GM19043 (cell line): ENCODE measurements at regions not wholly inside any gene's neighbourhood (a gene's known extent, or its start where the extent isn't known, plus 50 kb on each side); places are given as distances from the start of the nearest gene placed in this dataset.

Source experiments
- ATAC-seq: cut with Tn5 transposase; IDR thresholded peaks from one replicate; pipeline ENCODE4 v1.9.1; 2021; ENCODE audit warnings: low read depth; ENCODE audit not compliant: unreplicated experiment

DNA sequence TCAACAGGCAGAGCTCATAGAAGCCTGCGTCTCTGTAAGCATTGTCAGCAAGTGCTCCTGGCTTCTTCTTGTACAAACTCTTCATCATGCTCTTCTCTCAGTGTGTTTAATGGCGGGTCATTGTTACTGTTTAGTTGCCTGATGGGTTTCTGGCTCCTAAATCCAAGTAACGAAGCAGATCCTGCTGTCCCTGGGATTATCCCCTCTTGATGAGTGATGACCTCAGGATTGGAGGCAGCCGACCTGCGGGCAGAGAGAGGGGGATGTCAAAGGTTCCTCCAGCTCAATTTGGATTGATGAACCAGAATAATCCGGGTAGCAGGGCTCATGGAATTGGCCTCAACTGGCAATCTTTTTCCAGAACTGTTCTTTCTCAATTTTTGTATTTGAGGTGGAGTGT, 66.1 kb upstream of the BARHL2 start:
- no peak for ATAC-seq

DNA sequence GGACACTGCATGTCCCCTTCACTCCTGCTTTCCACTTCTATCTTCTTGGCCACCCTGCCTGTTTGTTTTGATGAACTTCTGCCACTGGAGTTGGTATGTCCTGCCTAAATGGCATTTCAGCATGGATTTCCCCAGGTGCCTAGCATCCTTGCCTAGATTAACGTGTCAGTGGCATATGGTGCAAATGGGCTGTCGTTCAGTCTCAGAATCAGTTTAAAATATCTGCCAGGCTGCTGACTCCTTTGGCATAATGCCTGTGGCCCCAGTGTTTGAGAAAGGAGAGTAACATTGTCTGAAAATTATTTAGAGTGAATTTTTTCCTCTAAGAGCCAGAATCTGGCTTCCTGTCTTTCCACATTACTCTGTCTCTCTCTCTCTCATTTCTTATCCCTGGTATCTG, 64.9 kb upstream of the BARHL2 start:
- ATAC-seq, result no peak

DNA sequence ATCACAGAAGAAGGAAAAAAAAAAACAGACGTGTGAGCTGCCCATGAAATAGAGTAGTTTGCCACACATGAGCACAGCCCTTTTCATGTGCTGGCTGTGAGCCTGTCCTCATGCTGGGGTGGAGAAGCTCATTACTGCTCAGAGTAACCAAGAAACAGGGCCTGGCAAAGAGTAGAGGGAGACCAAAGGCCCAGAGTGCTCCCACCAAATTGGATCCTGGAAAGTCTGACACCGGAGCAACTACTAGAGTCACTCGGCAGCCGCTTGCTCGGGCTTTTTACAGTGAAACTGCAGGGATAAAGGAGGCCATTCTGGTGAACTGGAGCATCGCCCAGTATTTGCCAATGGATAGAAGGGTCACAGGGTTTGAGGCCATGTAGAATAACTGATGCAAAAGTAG, 64.4 kb upstream of the BARHL2 start:
- no peak for ATAC-seq

DNA sequence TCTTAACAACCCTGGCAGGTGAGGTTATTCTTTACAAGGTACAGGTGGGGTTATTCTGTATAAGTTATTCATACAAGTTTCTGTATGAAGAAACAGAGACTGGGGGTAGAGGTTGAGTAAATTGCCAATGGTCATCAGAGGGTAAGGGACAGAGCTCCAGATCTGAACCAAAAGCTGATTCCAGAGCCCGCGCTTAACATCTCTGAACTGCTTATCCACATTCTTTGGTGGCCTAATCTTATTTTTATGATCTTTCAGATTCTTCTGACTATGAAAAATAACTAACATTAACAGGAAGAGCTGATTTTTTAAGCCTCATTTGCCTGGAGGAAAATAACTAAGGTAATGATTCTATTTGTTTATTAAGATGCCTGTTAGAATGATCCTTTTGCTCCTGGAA, 63.9 kb upstream of the BARHL2 start:
- ATAC-seq, result no peak

DNA sequence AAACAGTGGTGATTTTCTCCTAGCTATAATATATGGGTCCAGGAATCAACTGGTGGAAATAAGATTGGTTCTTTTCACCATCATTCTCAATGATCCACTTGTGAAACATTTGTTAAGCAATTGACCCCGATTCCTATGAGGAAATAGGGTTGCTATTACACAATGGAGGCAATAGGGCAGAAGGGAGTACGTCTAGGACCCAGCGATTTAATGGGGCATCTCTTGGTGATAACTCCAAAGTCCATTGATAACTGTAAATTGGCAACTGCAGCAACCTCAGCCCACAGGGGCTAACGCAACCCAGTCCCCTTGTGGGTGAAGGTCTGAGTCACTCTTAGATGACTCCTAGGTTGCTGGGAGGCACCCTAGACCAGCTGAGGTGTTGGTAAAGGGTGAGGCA, 62.5 kb upstream of the BARHL2 start:
- no peak for ATAC-seq

DNA sequence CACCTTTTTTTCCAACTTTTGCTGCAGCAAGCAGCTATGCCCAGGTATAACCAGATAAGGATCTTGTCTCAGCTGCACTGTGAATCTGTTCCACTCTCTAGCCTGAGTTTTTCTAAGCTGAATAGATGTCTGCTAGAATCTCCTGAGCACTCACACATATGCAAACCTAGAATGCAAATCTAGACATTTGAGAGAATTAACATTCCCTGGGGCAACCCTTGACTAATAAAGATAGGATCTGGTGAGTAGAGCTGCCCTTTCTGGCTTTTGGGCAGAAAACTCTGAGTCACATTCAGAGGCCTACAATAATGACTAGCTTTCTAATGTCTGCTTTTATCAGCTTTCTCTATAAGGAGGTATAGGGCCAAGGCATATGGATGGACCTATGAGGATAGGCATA, 61.4 kb upstream of the BARHL2 start:
- no peak for ATAC-seq

DNA sequence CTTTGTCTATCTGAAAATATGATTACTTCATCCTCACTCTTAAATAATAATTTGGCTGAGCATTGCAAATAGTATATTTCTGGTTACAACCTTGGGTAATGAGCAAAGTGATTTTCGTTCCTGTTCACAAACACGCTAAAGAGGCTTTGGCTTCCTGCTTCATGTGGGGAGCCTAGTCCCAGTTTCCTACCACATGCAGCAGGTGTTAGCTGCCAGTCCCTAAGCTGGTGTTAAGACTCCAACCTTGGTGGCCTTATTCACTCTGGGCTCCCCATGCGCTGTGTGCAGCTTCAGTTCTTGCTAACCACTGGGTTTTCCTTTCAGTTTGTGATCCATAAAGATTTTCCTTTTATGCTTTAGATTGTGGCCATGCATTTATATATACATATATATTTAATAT, 56.7 kb upstream of the BARHL2 start:
- ATAC-seq, result no peak

DNA sequence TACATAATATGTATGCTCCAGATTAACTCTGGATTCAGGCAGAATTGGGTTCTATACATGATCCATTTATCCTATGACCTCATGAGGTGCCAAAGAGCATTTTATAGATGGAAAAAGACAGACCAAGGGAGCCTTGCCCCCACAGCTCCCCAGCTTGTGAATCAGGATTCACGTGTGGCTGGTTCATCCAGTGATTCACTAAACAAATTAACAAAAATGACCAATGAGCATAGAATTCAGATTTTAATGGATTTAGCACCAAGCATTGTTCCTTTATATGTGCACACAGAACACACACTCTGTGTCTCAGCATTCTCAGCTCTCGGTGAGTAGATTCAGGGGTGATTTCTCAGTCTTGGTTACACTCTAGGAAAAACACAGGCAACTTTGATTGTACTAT, 51.7 kb upstream of the BARHL2 start:
- ATAC-seq, result no peak

DNA sequence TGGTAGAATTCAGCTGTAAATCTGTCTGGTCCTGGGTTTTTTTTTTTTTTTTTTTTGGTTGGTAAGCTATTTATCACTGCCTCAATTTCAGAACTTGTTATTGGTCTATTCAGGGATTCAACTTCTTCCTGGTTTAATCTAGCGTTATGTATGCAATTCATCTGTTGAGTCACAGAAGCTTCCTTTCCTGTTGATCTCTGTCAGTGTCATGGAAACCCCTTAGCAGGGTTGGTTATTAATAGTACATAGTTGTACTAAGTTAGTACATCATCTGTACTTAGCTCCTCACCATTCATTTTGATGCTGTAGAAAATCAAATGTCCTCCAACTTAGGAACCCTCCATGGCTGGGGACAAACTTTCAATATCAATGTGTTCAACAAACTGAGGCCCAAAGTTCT, 51.0 kb upstream of the BARHL2 start:
- no peak for ATAC-seq
